HepG2 (cell line): ENCODE measurements at regions not wholly inside any gene's neighbourhood (a gene's known extent, or its start where the extent isn't known, plus 50 kb on each side); places are given as distances from the start of the nearest gene placed in this dataset.

Source experiments
- ATAC-seq: fragments of 200-7000 bp; cut with Tn5 transposase; 3 replicates; pipeline ENCODE4 v1.9.1; 2020; ENCODE audit warnings: mild to moderate bottlenecking, moderate library complexity
- BruUV-seq: library from RNA; stranded (reverse); fragments of 400-500 nt; replicated peaks from 2 replicates; lab custom pipeline; 2021; lab: Mats Ljungman, UMichigan
- CTCF ChIA-PET: fragments of 300-600 bp; formaldehyde crosslinking; extraction: SDS; loops from one replicate; lab custom pipeline; 2021; ENCODE audit warnings: low total read pairs, inconsistent platforms, low intra/inter-chr PET ratio; lab: Yijun Ruan, JAX
- POLR2A ChIA-PET: fragments of 350-600 bp; sonication (Branson Sonifier 250); formaldehyde crosslinking; loops from one replicate; lab custom pipeline; 2020; ENCODE audit warnings: antibody characterized with exemption, inconsistent platforms; lab: Yijun Ruan, JAX
- DNase-seq: peaks from one replicate; pipeline ENCODE4 v3.0.0-alpha.2; 2015; ENCODE audit warnings: low spot score
- FAIRE-seq: peaks from 3 replicates; lab custom pipeline; 2011; peaks lifted over from hg19 to GRCh38; lab: Jason Lieb, UNC
- H2AFZ ChIP-seq: one replicate; pipeline ENCODE4 v1.6.1; 2011; ENCODE audit warnings: low read length, inconsistent platforms
- H3K27ac ChIP-seq: fragments of 300-600 bp; 3 replicates; pipeline ENCODE4 v1.8.0; 2011; ENCODE audit warnings: mixed run types, mild to moderate bottlenecking, mixed read lengths, low read length, inconsistent platforms; ENCODE audit not compliant: insufficient read depth; ENCODE audit errors: extremely low read length
- H3K27me3 ChIP-seq, 2 experiments: fragments of 200-600 bp in 1 of 2; 2 replicates in 1 of 2; 3 replicates in 1 of 2; pipeline versions ENCODE4 v1.6.0 to v1.8.0; 2011; ENCODE audit warnings: low read length in 2 of 2, mild to moderate bottlenecking in 2 of 2, moderate library complexity in 2 of 2, inconsistent platforms in 1 of 2; ENCODE audit not compliant: insufficient read depth in 2 of 2, control insufficient read depth in 1 of 2
- H3K36me3 ChIP-seq, 2 experiments: fragments of 200-600 bp in 1 of 2; replicated peaks in 1 of 2; 2 replicates in 1 of 2; 3 replicates in 1 of 2; pipeline versions ENCODE4 v1.5.1 to v1.8.0; 2011; ENCODE audit warnings: low read length in 2 of 2, inconsistent platforms in 1 of 2; ENCODE audit not compliant: insufficient read depth in 2 of 2, control insufficient read depth in 1 of 2
- H3K4me1 ChIP-seq: 2 replicates; pipeline ENCODE4 v1.5.1; 2012; ENCODE audit warnings: low read length, inconsistent platforms; ENCODE audit not compliant: insufficient read depth
- H3K4me2 ChIP-seq: 2 replicates; pipeline ENCODE4 v1.6.0; 2011; ENCODE audit warnings: low read depth, low read length, inconsistent platforms
- H3K4me3 ChIP-seq, 3 experiments: fragments of 200-600 bp in 1 of 3; sonication (generic), shearing (Covaris generic) in 1 of 3; replicated peaks in 1 of 3; 2 replicates each; pipeline ENCODE4 v1.5.1; 2011 to 2016; ENCODE audit warnings: low read length in 3 of 3, inconsistent platforms in 2 of 3, low read depth in 2 of 3, mild to moderate bottlenecking in 2 of 3, control low read depth in 1 of 3, mixed read lengths in 1 of 3; ENCODE audit not compliant: insufficient read depth in 1 of 3
- H3K79me2 ChIP-seq: one replicate; pipeline ENCODE4 v1.6.1; 2011; ENCODE audit warnings: low read length, inconsistent platforms; ENCODE audit not compliant: insufficient read depth
- H3K9ac ChIP-seq: 2 replicates; pipeline ENCODE4 v1.6.0; 2011; ENCODE audit warnings: mild to moderate bottlenecking, low read depth, low read length, inconsistent platforms; ENCODE audit not compliant: insufficient read depth
- H3K9me3 ChIP-seq: 2 replicates; pipeline ENCODE4 v1.5.1; 2012; ENCODE audit warnings: mild to moderate bottlenecking, low read length
- H4K20me1 ChIP-seq: 2 replicates; pipeline ENCODE4 v1.6.0; 2011; ENCODE audit warnings: inconsistent platforms, mild to moderate bottlenecking, low read length, moderate library complexity; ENCODE audit not compliant: insufficient read depth
- CEBPB ChIP-seq: IDR thresholded peaks from 2 replicates; pipeline ENCODE4 v1.6.1; 2011; ENCODE audit warnings: low read depth, low read length, improper control_type of control experiment, borderline replicate concordance
- FOXA1 ChIP-seq, 2 experiments: fragments of 450-650 bp in 1 of 2; sonication (generic) in 1 of 2; formaldehyde crosslinking in 1 of 2; IDR thresholded peaks; 2 replicates each; pipeline versions ENCODE4 v1.4.0 to v1.6.1; 2016 to 2020; ENCODE audit warnings: missing genetic modification reagents in 1 of 2
- JUN ChIP-seq: sonication (generic); formaldehyde crosslinking; IDR thresholded peaks from 2 replicates; pipeline ENCODE4 v1.4.0; 2020; ENCODE audit warnings: mild to moderate bottlenecking, missing genetic modification reagents
- NONO ChIP-seq, 2 experiments: fragments of 450-650 bp in 1 of 2; sonication (generic) in 1 of 2; formaldehyde crosslinking in 1 of 2; IDR thresholded peaks in 1 of 2; conservative IDR thresholded peaks in 1 of 2; 2 replicates each; pipeline versions ENCODE4 v1.6.1 to v1.8.0; 2017 to 2022; ENCODE audit warnings: mild to moderate bottlenecking in 1 of 2, missing genetic modification reagents in 1 of 2, moderate library complexity in 1 of 2
- SNAI1 ChIP-seq: sonication (generic); formaldehyde crosslinking; IDR thresholded peaks from 2 replicates; pipeline ENCODE4 v1.5.0; 2020; ENCODE audit warnings: mild to moderate bottlenecking, missing genetic modification reagents, borderline replicate concordance
- ZNF282 ChIP-seq: fragments of 450-650 bp; IDR thresholded peaks from 2 replicates; pipeline ENCODE4 v1.6.1; 2018; ENCODE audit not compliant: partially characterized antibody
- ZNF558 ChIP-seq: sonication (generic); formaldehyde crosslinking; IDR thresholded peaks from 2 replicates; pipeline ENCODE4 v1.9.0; 2022; ENCODE audit warnings: mild to moderate bottlenecking, missing genetic modification reagents, borderline replicate concordance
- ZNF75D ChIP-seq: sonication (generic); formaldehyde crosslinking; IDR thresholded peaks from 2 replicates; pipeline ENCODE4 v1.8.1; 2023; ENCODE audit warnings: missing genetic modification reagents, mild to moderate bottlenecking, borderline replicate concordance
- ZSCAN31 ChIP-seq: sonication (generic); formaldehyde crosslinking; IDR thresholded peaks from 2 replicates; pipeline ENCODE4 v1.5.0; 2020; ENCODE audit warnings: low read depth, mild to moderate bottlenecking, missing genetic modification reagents
- WGBS: methylation state at CpG from one replicate; pipeline ENCODE4 v1.1.6; 2017; ENCODE audit warnings: low lambda C conversion rate; 5-methylcytosine and 5-hydroxymethylcytosine counted together
- in situ Hi-C: cut with HindIII; loops from 2 replicates; pipeline ENCODE4 v1.10.0; 2017; ENCODE audit warnings: low pct_unique_long_range_greater_than_20kb; ENCODE audit not compliant: extremely low pct_ligation_motif_present
- intact Hi-C: fragments of 100-400 bp; cut with micrococcal nuclease; formaldehyde crosslinking; loops from one replicate; pipeline ENCODE4 v1.10.0; 2022; ENCODE audit not compliant: unreplicated experiment
- TF ChIP-seq, protein P1 (sequence below): IDR thresholded peaks from 2 replicates; pipeline ENCODE4 v1.4.0; 2020; ENCODE audit warnings: mild to moderate bottlenecking, missing genetic modification reagents

DNA sequence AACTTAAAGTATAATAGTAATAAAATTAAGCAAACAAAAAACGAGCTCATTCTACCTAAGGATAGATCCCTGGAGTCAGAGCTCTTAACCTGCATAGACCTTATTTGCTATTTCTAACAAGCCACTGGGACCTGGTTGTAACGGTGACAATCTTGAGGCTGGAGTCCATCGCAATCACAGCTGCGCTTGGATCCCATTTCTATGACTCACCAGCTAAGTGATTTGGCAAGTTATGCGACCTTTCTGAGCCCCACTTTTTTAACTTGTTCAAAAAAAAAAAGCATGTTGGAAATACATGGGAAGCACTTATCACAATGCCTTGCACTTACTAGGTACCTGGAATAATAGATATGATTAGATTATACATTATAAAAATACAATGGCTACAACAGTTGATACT lies 389.5 kb upstream of the CDH4 start (continued):
- TF ChIP-seq ZNF75D (CRISPR knock-in tag) = no peak

DNA sequence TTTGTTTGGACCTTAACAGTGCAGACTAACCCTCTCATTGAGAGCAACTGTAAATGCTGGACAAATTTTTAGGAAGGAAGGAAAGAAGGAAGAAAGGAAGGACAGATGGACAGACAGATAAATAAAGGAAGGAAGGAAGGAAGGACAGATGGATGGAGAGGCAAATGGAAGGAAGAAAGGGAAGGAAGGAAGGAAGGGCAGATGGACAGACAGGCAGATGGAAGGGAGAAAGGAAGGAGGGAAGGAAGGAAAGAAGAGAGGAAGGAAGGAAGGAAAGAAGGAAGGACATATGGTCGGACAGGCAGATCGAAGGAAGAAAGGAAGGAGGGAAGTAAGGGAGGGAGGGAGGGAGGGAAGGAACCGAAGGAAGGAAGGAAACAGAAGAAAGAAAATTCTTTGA lies 388.5 kb upstream of the CDH4 start:
- no TSS peak for BruUV-seq
- H3K36me3 ChIP-seq = no peaks in the 10 kb centered on the region
- ATAC-seq (no peak), DNase-seq (no peak), FAIRE-seq (no peak)
- no peak overlapping the region for H3K4me2 ChIP-seq
- ChIA-PET POLR2A (no interaction called here), CTCF (no interaction called here)
- H4K20me1 ChIP-seq = no peaks in the 10 kb centered on the region
- H3K4me1 ChIP-seq = no peaks in the 10 kb centered on the region
- in situ Hi-C loops (no loop called here), intact Hi-C loops (no loop called here)
- no peak overlapping the region for H3K9ac ChIP-seq
- no peak overlapping the region for H3K4me3 ChIP-seq
- H3K27ac ChIP-seq = no peak overlapping the region
- no peak overlapping the region for H2AFZ ChIP-seq
- TF ChIP-seq ZSCAN31 (CRISPR knock-in tag) = no peak
- TF ChIP-seq FOXA1 (IDR thresholded peaks at IDR 0.05) = peak; percentile 53; the same call in 1 of the 2 replicates
- TF ChIP-seq FOXA1 (CRISPR knock-in tag; IDR thresholded peaks at IDR 0.05) = no peak
- TF ChIP-seq NONO (IDR thresholded peaks at IDR 0.05) = no peak
- no peak for TF ChIP-seq NONO (CRISPR knock-in tag; conservative IDR thresholded peaks at IDR 0.05)
- peak; percentile 79 for TF ChIP-seq ZNF282
- 2% methylated on average over 3 of the region's 3 CpGs for WGBS
- no peaks in the 10 kb centered on the region for H3K79me2 ChIP-seq
- peaks cover 13% of the 10 kb centered on the region; the same call in 1 of the 2 replicates for H3K9me3 ChIP-seq
- H3K27me3 ChIP-seq = peaks cover 0 to 8% of the 10 kb centered on the region in 2 experiments; a peak in 2 of 5 replicates

DNA sequence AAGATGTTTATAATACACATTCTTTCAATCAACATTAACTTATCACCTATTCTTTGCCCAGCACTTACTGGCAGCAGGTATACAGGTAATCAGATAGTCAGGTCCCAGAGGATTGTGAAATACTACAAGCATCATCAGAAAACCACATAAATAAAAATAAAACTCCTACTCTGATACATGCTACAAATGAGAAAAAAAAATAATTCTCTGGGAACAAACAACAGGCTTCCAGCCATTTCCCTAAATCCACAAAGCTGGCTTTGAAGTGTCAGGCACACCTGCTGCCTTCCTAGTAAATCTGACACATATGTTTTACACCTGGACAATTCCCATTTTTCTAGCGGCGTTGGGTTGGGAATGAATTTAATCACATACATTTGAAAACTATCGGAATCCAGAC lies 384.5 kb upstream of the CDH4 start:
- Histone ChIP-seq H4K20me1 (no peaks in the 10 kb centered on the region), H3K79me2 (no peaks in the 10 kb centered on the region), H3K4me1 (no peaks in the 10 kb centered on the region), H3K9ac (no peak overlapping the region), H3K4me3 (no peak overlapping the region), H2AFZ (no peak overlapping the region), H3K27ac (no peak overlapping the region), H3K27me3 (peaks cover 0 to 20% of the 10 kb centered on the region in 2 experiments; a peak in 2 of 5 replicates), H3K36me3 (no peaks in the 10 kb centered on the region), H3K9me3 (no peaks in the 10 kb centered on the region), H3K4me2 (no peak overlapping the region)
- POLR2A ChIA-PET = no interaction called here
- FAIRE-seq = no peak
- DNase-seq = no peak
- BruUV-seq = no TSS peak
- 4% methylated on average over 3 of the region's 3 CpGs for WGBS
- in situ Hi-C loops (no loop called here), intact Hi-C loops (no loop called here)
- ATAC-seq = no peak
- CTCF ChIA-PET = no interaction called here
- TF ChIP-seq, protein P1, sequence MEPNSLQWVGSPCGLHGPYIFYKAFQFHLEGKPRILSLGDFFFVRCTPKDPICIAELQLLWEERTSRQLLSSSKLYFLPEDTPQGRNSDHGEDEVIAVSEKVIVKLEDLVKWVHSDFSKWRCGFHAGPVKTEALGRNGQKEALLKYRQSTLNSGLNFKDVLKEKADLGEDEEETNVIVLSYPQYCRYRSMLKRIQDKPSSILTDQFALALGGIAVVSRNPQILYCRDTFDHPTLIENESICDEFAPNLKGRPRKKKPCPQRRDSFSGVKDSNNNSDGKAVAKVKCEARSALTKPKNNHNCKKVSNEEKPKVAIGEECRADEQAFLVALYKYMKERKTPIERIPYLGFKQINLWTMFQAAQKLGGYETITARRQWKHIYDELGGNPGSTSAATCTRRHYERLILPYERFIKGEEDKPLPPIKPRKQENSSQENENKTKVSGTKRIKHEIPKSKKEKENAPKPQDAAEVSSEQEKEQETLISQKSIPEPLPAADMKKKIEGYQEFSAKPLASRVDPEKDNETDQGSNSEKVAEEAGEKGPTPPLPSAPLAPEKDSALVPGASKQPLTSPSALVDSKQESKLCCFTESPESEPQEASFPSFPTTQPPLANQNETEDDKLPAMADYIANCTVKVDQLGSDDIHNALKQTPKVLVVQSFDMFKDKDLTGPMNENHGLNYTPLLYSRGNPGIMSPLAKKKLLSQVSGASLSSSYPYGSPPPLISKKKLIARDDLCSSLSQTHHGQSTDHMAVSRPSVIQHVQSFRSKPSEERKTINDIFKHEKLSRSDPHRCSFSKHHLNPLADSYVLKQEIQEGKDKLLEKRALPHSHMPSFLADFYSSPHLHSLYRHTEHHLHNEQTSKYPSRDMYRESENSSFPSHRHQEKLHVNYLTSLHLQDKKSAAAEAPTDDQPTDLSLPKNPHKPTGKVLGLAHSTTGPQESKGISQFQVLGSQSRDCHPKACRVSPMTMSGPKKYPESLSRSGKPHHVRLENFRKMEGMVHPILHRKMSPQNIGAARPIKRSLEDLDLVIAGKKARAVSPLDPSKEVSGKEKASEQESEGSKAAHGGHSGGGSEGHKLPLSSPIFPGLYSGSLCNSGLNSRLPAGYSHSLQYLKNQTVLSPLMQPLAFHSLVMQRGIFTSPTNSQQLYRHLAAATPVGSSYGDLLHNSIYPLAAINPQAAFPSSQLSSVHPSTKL (CRISPR knock-in tag) = no peak
- TF ChIP-seq JUN (CRISPR knock-in tag) (no peak), CEBPB (peak; percentile 57), ZNF558 (no peak), SNAI1 (CRISPR knock-in tag) (no peak)
